Liver (tissue), 8 donors: ENCODE measurements at regions not wholly inside any gene's neighbourhood (a gene's known extent, or its start where the extent isn't known, plus 50 kb on each side); places are given as distances from the start of the nearest gene placed in this dataset.
A peak's percentile ranks its signal among the peaks of the same experiment; 100 is the strongest.

Experiments used
- DNase-seq: peaks from one replicate; pipeline ENCODE4 v3.0.0-alpha.2; 2017; ENCODE audit warnings: low spot score
- H3K27ac ChIP-seq, 2 donors: one replicate each; pipeline ENCODE4 v1.7.0; 2013; ENCODE audit warnings: inconsistent platforms in 2 of 2, low read length in 2 of 2, control low read depth in 1 of 2, low read depth in 1 of 2, mild to moderate bottlenecking in 1 of 2
- H3K27me3 ChIP-seq, 4 donors: one replicate each; pipeline versions ENCODE4 v1.6.1 to v1.7.0; 2013; ENCODE audit warnings: low read length in 3 of 4, inconsistent platforms in 1 of 4, mild to moderate bottlenecking in 1 of 4, moderate library complexity in 1 of 4; ENCODE audit not compliant: control insufficient read depth in 4 of 4, insufficient read depth in 4 of 4
- H3K36me3 ChIP-seq, 4 donors: one replicate each; pipeline versions ENCODE4 v1.6.1 to v1.7.0; 2013; ENCODE audit warnings: low read length in 3 of 4, mild to moderate bottlenecking in 3 of 4, low read depth in 1 of 4, moderate library complexity in 1 of 4; ENCODE audit not compliant: control insufficient read depth in 4 of 4, insufficient read depth in 3 of 4
- H3K4me1 ChIP-seq, 4 donors: one replicate each; pipeline versions ENCODE4 v1.6.1 to v1.7.0; 2013; ENCODE audit warnings: low read length in 3 of 4, mild to moderate bottlenecking in 3 of 4, moderate library complexity in 1 of 4; ENCODE audit not compliant: control insufficient read depth in 4 of 4, insufficient read depth in 4 of 4
- H3K4me3 ChIP-seq, 3 donors: one replicate each; pipeline versions ENCODE4 v1.6.1 to v1.7.0; 2013; ENCODE audit warnings: low read length in 3 of 3, control low read depth in 1 of 3, low read depth in 1 of 3, mild to moderate bottlenecking in 1 of 3
- H3K9ac ChIP-seq, 2 donors: one replicate each; pipeline ENCODE4 v1.7.0; 2013; ENCODE audit warnings: low read length in 2 of 2, mild to moderate bottlenecking in 2 of 2, moderate library complexity in 2 of 2, control low read depth in 1 of 2, low read depth in 1 of 2
- H3K9me3 ChIP-seq, 4 donors: one replicate each; pipeline versions ENCODE4 v1.6.1 to v1.7.0; 2013; ENCODE audit warnings: low read length in 3 of 4; ENCODE audit not compliant: control insufficient read depth in 4 of 4
- FOXA1 ChIP-seq: IDR thresholded peaks from 2 replicates; pipeline ENCODE4 v1.6.1; 2016; ENCODE audit warnings: antibody characterized with exemption
- FOXA2 ChIP-seq: IDR thresholded peaks from 2 replicates; pipeline ENCODE4 v1.6.1; 2016; ENCODE audit warnings: antibody characterized with exemption
- GABPA ChIP-seq, 2 donors: IDR thresholded peaks in 1 of 2; conservative IDR thresholded peaks in 1 of 2; 2 replicates each; pipeline ENCODE4 v1.6.1; 2016; ENCODE audit warnings: antibody characterized with exemption in 2 of 2, mild to moderate bottlenecking in 1 of 2, moderate library complexity in 1 of 2
- HNF4A ChIP-seq, 2 donors: conservative IDR thresholded peaks; 2 replicates each; pipeline ENCODE4 v1.6.1; 2016; ENCODE audit warnings: antibody characterized with exemption in 2 of 2, mild to moderate bottlenecking in 2 of 2
- HNF4G ChIP-seq: IDR thresholded peaks from 2 replicates; pipeline ENCODE4 v1.6.1; 2016; ENCODE audit warnings: antibody characterized with exemption
- MAX ChIP-seq: IDR thresholded peaks from 2 replicates; pipeline ENCODE4 v1.6.1; 2016; ENCODE audit warnings: antibody characterized with exemption
- NR2F2 ChIP-seq: IDR thresholded peaks from 2 replicates; pipeline ENCODE4 v1.6.1; 2016; ENCODE audit warnings: antibody characterized with exemption
- RAD21 ChIP-seq, 2 donors: IDR thresholded peaks; 2 replicates each; pipeline ENCODE4 v1.6.1; 2016; ENCODE audit warnings: antibody characterized with exemption in 2 of 2, mild to moderate bottlenecking in 2 of 2
- SP1 ChIP-seq: IDR thresholded peaks from 2 replicates; pipeline ENCODE4 v1.6.1; 2018; ENCODE audit warnings: antibody characterized with exemption, mild to moderate bottlenecking
- YY1 ChIP-seq: IDR thresholded peaks from 2 replicates; pipeline ENCODE4 v1.6.1; 2016; ENCODE audit warnings: antibody characterized with exemption, mild to moderate bottlenecking
- ZBTB33 ChIP-seq: IDR thresholded peaks from 2 replicates; pipeline ENCODE4 v1.6.1; 2016; ENCODE audit warnings: antibody characterized with exemption
- WGBS: extraction: QIAGEN DNeasy Blood & Tissue Kit; methylation state at CpG from one replicate; pipeline ENCODE4 v1.1.7; 2013; 5-methylcytosine and 5-hydroxymethylcytosine counted together
- TF ChIP-seq, protein P1 (sequence below): fragments of 150-350 bp; IDR thresholded peaks from 2 replicates; pipeline ENCODE4 v1.5.1; 2017; ENCODE audit warnings: improper control_type of control experiment, low read depth, low read length; ENCODE audit not compliant: missing input control
- TF ChIP-seq, protein P2 (sequence below): IDR thresholded peaks from 2 replicates; pipeline ENCODE4 v1.6.1; 2016; ENCODE audit warnings: antibody characterized with exemption
- donor health status: healthy.
- donor health status: healthy.
- donor health status: healthy.
- donor health status: healthy.
- donor health status: healthy.

- WGBS: 62% methylated on average over 3 of the region's 3 CpGs
- TF ChIP-seq, protein P1, sequence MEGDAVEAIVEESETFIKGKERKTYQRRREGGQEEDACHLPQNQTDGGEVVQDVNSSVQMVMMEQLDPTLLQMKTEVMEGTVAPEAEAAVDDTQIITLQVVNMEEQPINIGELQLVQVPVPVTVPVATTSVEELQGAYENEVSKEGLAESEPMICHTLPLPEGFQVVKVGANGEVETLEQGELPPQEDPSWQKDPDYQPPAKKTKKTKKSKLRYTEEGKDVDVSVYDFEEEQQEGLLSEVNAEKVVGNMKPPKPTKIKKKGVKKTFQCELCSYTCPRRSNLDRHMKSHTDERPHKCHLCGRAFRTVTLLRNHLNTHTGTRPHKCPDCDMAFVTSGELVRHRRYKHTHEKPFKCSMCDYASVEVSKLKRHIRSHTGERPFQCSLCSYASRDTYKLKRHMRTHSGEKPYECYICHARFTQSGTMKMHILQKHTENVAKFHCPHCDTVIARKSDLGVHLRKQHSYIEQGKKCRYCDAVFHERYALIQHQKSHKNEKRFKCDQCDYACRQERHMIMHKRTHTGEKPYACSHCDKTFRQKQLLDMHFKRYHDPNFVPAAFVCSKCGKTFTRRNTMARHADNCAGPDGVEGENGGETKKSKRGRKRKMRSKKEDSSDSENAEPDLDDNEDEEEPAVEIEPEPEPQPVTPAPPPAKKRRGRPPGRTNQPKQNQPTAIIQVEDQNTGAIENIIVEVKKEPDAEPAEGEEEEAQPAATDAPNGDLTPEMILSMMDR: peak; percentile 65
- TF ChIP-seq RAD21 (IDR thresholded peaks at IDR 0.05) (peak; percentile 88 to 89), FOXA2 (no peak)
- H3K27ac ChIP-seq: no peak overlapping the region
- no peaks in the 10 kb centered on the region for H3K36me3 ChIP-seq
- H3K9ac ChIP-seq: no peak overlapping the region
- no peaks in the 10 kb centered on the region for H3K9me3 ChIP-seq
- H3K4me1 ChIP-seq: peaks cover 3 to 25% (median 19%) of the 10 kb centered on the region in 4 donors
- no peaks in the 10 kb centered on the region for H3K27me3 ChIP-seq
- no peak overlapping the region for H3K4me3 ChIP-seq
- DNase-seq: peak; percentile 46
Measured at GRCh38 chr1:48061162-48062136, 64.3 kb upstream of the TRABD2B start.

DNA sequence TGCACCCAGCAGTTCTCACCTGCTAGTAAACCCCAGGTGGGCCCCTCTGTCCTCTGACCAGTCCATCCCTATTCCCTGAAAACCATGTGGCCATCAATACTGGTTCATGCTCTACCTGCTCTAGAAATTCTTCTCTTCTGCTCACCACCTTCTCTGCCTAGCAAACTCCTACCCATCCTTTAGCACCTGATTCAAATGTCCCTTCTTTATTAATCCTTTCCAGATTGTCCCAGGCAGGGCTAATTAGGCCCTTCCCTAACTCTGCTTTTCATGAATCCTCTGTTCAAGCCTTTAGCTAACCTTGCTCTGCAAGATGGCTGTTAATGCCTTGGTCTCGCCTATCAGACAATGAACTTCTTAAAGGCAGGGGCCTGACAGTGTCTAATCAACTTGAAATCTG lies 62.1 kb upstream of the TRABD2B start:
- Histone ChIP-seq H3K4me1 (peaks cover 3 to 25% (median 19%) of the 10 kb centered on the region in 4 donors), H3K9ac (no peak overlapping the region)

GRCh38 chr1:48058135-48059025 lies 61.2 kb upstream of the TRABD2B start:
- no peaks in the 10 kb centered on the region for H3K36me3 ChIP-seq
- WGBS: 84% methylated on average over 11 of the region's 11 CpGs
- H3K27ac ChIP-seq: no peak overlapping the region
- H3K27me3 ChIP-seq: no peaks in the 10 kb centered on the region
- DNase-seq: no peak
- no peak overlapping the region for H3K9ac ChIP-seq
- H3K4me1 ChIP-seq: peaks cover 3 to 25% (median 19%) of the 10 kb centered on the region in 4 donors
- no peaks in the 10 kb centered on the region for H3K9me3 ChIP-seq
- no peak overlapping the region for H3K4me3 ChIP-seq
- TF ChIP-seq MAX (no peak), FOXA2 (no peak), GABPA (IDR thresholded peaks at IDR 0.05 in 1 of 2, conservative IDR thresholded peaks at IDR 0.05 in 1 of 2) (no peak), FOXA1 (no peak), HNF4A (conservative IDR thresholded peaks at IDR 0.05) (no peak), YY1 (no peak), HNF4G (no peak), RAD21 (IDR thresholded peaks at IDR 0.05) (no peak), NR2F2 (no peak), ZBTB33 (no peak)

More for the DNA sequence above, 62.1 kb upstream of the TRABD2B start:
- no peaks in the 10 kb centered on the region for H3K27me3 ChIP-seq
- TF ChIP-seq, protein P1: no peak
- no peak for TF ChIP-seq FOXA2
- no peak for TF ChIP-seq FOXA1
- no peak for TF ChIP-seq NR2F2
- TF ChIP-seq SP1: no peak
- TF ChIP-seq, protein P2, sequence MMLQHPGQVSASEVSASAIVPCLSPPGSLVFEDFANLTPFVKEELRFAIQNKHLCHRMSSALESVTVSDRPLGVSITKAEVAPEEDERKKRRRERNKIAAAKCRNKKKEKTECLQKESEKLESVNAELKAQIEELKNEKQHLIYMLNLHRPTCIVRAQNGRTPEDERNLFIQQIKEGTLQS: no peak
- H3K36me3 ChIP-seq: no peaks in the 10 kb centered on the region
- no peaks in the 10 kb centered on the region for H3K9me3 ChIP-seq
- 94% methylated on average over 1 of the region's 1 CpG for WGBS
- H3K27ac ChIP-seq: no peak overlapping the region
- DNase-seq: no peak
- no peak overlapping the region for H3K4me3 ChIP-seq
